Dendritic cell treated with granulocyte-macrophage colony-stimulating factor and Interleukin-4, amounts not matched to agents 40 ng/mL and 50 ng/mL, for 4 days (primary cell): ENCODE measurements at regions not wholly inside any gene's neighbourhood (a gene's known extent, or its start where the extent isn't known, plus 50 kb on each side); places are given as distances from the start of the nearest gene placed in this dataset.

Experiments used
- H3K27ac Mint-ChIP-seq: one replicate; pipeline ENCODE4 v1.8.0; 2022; ENCODE audit warnings: mild to moderate bottlenecking, mixed read lengths
- H3K27me3 Mint-ChIP-seq: one replicate; pipeline ENCODE4 v1.8.0; 2022; ENCODE audit warnings: mild to moderate bottlenecking, mixed read lengths
- H3K36me3 Mint-ChIP-seq: one replicate; pipeline ENCODE4 v1.8.0; 2022; ENCODE audit warnings: low read depth, mixed read lengths
- H3K4me1 Mint-ChIP-seq: one replicate; pipeline ENCODE4 v1.8.0; 2022; ENCODE audit warnings: low read depth, mixed read lengths
- H3K4me3 Mint-ChIP-seq: one replicate; pipeline ENCODE4 v1.8.0; 2022; ENCODE audit warnings: mild to moderate bottlenecking, moderate library complexity, mixed read lengths
- H3K9me3 Mint-ChIP-seq: one replicate; pipeline ENCODE4 v1.8.0; 2022; ENCODE audit warnings: mixed read lengths
- intact Hi-C: fragments of 100-400 bp; cut with micrococcal nuclease; formaldehyde crosslinking; loops from one replicate; pipeline ENCODE4 v1.15.0; 2022

DNA sequence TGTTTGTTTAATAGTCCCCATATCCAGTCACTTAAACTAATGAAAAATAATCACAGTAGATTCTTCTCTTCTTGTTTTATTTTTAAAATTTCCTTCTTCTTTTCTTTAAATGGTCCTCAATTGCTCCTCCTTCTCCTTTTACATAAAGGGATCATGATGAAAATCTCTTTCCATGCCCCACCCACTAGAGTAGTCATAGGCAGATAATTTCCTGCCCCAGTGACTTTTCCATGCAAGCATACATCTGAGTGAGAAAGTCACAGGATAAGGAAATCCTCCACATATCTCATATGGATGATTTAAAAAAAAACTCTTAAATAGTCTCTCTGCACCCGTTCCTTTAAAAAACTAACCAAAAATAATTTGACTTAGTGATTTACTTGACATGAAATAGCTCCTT lies 552.3 kb upstream of the SETBP1 start:
- intact Hi-C loops, result no loop called here
- H3K27me3 Mint-ChIP-seq, result no peaks in the 10 kb centered on the region
- H3K4me3 Mint-ChIP-seq, result no peak overlapping the region
- H3K9me3 Mint-ChIP-seq, result no peaks in the 10 kb centered on the region
- no peak overlapping the region for H3K27ac Mint-ChIP-seq
- H3K4me1 Mint-ChIP-seq, result peaks cover 5% of the 10 kb centered on the region
- no peaks in the 10 kb centered on the region for H3K36me3 Mint-ChIP-seq

DNA sequence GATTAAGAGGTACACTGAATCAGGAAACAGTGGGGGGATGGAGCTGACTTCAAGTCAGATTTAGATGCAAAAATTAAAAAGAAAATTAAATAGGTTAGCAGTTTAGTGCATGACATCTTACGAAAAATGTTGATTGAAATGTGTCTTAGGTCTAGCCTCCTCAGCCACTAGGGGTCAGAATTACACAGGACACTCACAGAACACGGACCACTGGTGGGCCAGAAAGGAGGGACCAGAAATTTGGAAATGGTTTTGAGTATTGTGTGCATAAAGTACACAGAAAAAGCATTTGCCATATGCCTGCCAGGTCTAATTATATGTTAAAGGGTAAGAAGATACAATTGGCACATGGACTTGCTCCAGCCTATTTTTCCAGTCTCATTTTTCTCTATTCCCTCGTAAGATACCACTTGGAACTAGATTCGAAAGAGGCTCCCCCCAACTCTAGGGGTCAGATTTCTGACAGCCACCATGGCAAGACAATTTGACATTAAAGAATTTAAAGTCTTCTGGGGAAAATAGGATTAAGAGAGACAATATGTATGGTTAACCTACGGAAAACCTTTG lies 550.2 kb upstream of the SETBP1 start:
- Mint-ChIP-seq H3K27me3 (peaks cover 1% of the 10 kb centered on the region), H3K9me3 (no peaks in the 10 kb centered on the region), H3K36me3 (no peaks in the 10 kb centered on the region), H3K27ac (no peak overlapping the region), H3K4me1 (peaks cover 5% of the 10 kb centered on the region), H3K4me3 (no peak overlapping the region)
- intact Hi-C loops, result loop anchor here (10.0 kb wide), 1 partner anchor 1084 kb away; no protein-coding TSS in a partner anchor

DNA sequence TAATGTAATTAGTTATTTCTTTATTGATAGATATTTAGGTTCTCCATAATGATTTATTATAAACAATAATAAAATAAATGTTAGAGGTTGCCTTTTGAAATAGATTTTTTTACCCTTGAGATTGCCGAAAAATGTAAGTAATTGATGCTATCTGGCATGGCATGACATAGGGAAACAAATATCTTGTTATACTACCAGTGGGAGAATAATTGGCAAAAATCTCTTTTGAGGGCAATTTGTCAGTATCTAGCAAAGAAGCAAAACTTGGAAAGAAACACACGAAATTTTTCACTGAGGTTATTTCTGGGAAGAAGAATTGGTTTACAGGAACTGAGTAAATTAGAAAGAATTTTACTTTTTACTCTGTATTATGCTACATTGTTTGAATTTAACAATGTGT lies 547.2 kb upstream of the SETBP1 start:
- no peaks in the 10 kb centered on the region for H3K9me3 Mint-ChIP-seq
- H3K4me1 Mint-ChIP-seq, result peaks cover 1% of the 10 kb centered on the region
- H3K27ac Mint-ChIP-seq, result no peak overlapping the region
- intact Hi-C loops, result loop anchor here (10.0 kb wide), 1 partner anchor 1081 kb away; no protein-coding TSS in a partner anchor
- peaks cover 1% of the 10 kb centered on the region for H3K27me3 Mint-ChIP-seq
- H3K4me3 Mint-ChIP-seq, result no peak overlapping the region
- H3K36me3 Mint-ChIP-seq, result no peaks in the 10 kb centered on the region

DNA sequence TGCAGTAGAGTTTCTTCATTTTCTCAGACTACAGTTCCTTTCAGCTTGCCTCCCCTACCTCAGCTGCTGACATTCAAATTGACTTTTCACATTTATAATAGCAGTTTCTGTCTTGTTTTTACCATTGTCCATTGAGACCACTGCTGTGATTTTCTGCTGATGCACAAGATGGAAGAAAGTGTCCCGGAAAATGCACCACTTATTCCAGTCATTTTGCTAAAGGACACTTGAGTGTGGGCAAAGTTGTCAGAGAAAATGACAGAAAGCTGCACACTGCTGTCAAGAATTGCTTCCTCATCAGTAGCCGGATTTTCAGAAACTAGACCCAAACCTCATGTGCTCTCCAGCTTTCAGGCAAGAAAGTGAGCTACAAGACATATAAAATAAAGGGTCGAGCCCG lies 546.2 kb upstream of the SETBP1 start:
- Mint-ChIP-seq H3K4me3 (no peak overlapping the region), H3K9me3 (no peaks in the 10 kb centered on the region), H3K4me1 (no peaks in the 10 kb centered on the region), H3K36me3 (no peaks in the 10 kb centered on the region), H3K27ac (no peak overlapping the region), H3K27me3 (peaks cover 1% of the 10 kb centered on the region)
- intact Hi-C loops, result loop anchor here (10.0 kb wide), 1 partner anchor 1080 kb away; no protein-coding TSS in a partner anchor

DNA sequence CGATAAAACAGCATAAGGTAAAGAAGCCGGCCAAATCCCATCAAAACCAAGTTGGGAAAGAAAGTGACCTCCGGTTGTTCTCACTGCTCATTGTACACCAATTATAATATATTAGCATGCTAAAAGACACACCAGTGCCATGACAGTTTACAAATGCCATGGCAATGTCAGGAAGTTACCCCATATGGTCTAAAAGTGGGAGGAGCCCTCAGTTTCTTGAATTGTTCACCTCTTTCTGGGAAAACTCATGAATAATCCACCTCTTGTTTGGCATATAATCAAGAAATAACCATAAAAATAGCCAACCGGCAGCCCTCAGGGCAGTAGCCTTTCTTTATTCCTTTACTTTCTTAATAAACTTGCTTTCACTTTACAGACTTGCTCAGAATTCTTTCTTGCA lies 544.9 kb upstream of the SETBP1 start:
- Mint-ChIP-seq H3K4me1 (no peaks in the 10 kb centered on the region), H3K27me3 (peaks cover 1% of the 10 kb centered on the region), H3K4me3 (no peak overlapping the region), H3K27ac (no peak overlapping the region), H3K9me3 (no peaks in the 10 kb centered on the region), H3K36me3 (no peaks in the 10 kb centered on the region)
- intact Hi-C loops, result loop anchor here (10.0 kb wide), 1 partner anchor 1079 kb away; no protein-coding TSS in a partner anchor

DNA sequence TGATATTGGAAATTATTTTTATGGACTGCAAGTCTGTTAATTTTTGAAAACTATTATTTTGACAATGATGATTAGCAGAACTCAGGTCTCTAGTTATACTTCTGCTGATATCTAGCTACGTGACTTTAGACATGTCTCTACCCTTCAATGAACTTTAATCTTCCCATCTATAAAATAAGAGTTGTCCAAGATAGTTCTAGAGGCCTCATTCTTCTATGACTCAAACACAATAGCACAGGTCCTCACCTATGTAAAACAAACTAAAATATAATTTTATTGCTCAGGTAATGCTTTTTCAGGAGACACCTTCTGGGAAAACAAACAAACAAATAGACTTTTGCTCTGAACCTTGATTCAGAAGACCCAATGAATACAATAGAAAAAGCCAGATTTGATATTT lies 544.4 kb upstream of the SETBP1 start:
- H3K27me3 Mint-ChIP-seq, result peaks cover 1% of the 10 kb centered on the region
- H3K4me3 Mint-ChIP-seq, result no peak overlapping the region
- intact Hi-C loops, result loop anchor here (10.0 kb wide), 1 partner anchor 1078 kb away; no protein-coding TSS in a partner anchor
- no peak overlapping the region for H3K27ac Mint-ChIP-seq
- H3K4me1 Mint-ChIP-seq, result no peaks in the 10 kb centered on the region
- H3K36me3 Mint-ChIP-seq, result no peaks in the 10 kb centered on the region
- H3K9me3 Mint-ChIP-seq, result no peaks in the 10 kb centered on the region

DNA sequence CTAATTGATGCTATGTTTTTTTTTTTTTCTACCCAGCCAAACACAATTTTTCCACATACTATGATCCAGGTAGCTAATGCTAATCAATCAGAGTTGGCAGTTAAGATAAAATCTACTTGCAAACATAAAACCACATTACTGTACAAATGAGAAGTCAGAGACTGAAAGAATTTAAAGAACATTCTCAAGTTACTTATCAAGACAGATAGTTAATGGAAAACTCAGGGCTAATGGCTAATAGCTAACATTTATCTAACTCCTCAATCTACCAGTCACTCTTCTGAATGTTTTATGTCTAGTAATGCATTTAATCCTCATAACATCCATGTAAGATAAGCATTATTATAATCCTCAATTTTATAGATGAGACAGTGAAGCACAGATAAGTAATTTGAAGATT lies 537.6 kb upstream of the SETBP1 start:
- no peak overlapping the region for H3K27ac Mint-ChIP-seq

DNA sequence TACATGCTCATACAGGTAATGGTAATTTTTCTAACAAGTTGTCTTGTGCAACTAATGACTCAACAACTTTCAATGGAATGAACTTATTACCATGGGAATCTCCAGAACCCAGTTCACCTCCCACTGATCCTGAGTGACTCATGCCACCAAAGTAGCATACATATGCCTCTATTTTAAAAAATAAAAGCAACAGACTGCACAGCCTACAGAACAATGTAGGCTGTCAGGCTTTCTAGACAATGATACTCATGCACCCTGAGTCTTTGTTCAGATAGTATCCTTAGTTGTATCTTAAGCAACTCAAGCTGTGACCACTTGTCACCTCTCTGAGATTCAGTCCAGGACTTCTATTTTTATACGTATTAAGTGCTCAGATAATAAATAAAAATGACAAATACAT lies 531.0 kb upstream of the SETBP1 start:
- Mint-ChIP-seq H3K9me3 (no peaks in the 10 kb centered on the region), H3K4me1 (no peaks in the 10 kb centered on the region), H3K36me3 (no peaks in the 10 kb centered on the region), H3K27ac (no peak overlapping the region), H3K27me3 (no peaks in the 10 kb centered on the region), H3K4me3 (no peak overlapping the region)
- intact Hi-C loops, result no loop called here

More for the DNA sequence above, 537.6 kb upstream of the SETBP1 start:
- Mint-ChIP-seq H3K36me3 (no peaks in the 10 kb centered on the region), H3K4me3 (no peak overlapping the region), H3K9me3 (no peaks in the 10 kb centered on the region), H3K4me1 (no peaks in the 10 kb centered on the region), H3K27me3 (no peaks in the 10 kb centered on the region)
- intact Hi-C loops, result no loop called here

DNA sequence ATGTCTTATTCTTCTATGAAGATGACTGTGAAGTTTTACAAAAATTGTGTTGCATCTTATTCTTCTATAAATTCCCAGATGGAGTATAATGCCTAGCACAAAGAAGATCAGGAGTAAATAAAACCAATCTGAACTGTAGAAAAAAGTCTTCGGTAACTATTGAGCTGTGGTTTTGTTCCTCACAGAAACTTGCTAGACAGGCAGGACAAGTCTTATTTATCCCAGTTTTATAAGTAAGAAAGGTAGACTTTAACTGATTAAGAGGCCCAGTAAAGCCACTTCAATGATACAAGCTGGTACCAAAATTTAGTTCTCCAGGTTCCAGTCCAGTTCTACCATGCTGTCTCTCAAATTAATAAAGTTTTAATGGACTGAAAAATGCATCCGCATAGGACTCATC lies 526.7 kb upstream of the SETBP1 start:
- H3K4me3 Mint-ChIP-seq, result no peak overlapping the region
- no peaks in the 10 kb centered on the region for H3K36me3 Mint-ChIP-seq
- no peaks in the 10 kb centered on the region for H3K4me1 Mint-ChIP-seq
- no peak overlapping the region for H3K27ac Mint-ChIP-seq
- no peaks in the 10 kb centered on the region for H3K9me3 Mint-ChIP-seq
- no peaks in the 10 kb centered on the region for H3K27me3 Mint-ChIP-seq
- intact Hi-C loops, result no loop called here

DNA sequence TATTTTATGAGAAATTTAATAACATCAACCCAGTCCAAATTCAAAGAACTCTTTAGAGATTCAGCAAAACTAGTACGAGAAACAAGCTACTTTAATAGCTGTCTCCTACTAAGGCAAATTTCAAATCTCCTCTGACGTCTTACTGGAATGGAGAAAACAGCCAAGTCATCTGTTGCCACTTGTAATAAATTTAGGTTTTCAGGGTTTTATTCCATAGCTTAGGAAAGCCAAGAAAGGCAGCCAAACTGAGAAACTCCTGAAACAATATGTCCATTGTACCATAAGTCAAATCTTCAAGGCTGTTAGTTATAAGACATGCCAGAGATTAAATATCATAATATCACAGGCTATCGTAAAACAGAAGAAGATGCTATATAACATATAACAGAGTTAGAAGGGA lies 524.6 kb upstream of the SETBP1 start:
- Mint-ChIP-seq H3K27ac (no peak overlapping the region), H3K9me3 (no peaks in the 10 kb centered on the region), H3K27me3 (no peaks in the 10 kb centered on the region), H3K4me3 (no peak overlapping the region), H3K36me3 (no peaks in the 10 kb centered on the region), H3K4me1 (no peaks in the 10 kb centered on the region)
- intact Hi-C loops, result no loop called here

DNA sequence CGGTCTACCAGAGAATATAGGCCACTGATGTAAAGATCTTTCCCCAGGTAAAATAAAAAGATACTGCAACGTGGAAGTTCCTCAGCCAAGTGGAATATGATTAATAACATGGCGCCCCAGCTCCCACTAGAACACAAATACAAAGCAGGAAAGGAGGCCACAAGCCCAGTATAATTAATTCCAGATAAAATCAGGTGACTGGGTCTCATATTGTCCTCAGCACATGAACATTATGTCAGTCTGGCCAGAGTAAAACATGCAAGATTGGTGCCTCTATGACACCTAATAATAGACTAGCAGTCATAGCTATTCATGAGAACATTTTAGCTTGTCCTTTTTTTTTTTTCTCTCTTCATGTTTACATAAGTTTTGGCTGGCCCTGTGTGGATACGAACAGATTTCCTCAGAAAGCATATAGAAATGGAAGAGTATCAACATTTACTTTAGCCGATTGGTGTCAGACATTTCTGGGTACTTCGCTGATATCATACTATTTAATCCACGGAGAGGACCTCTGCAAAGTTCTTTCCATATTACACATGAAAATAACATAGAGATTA lies 523.8 kb upstream of the SETBP1 start:
- Mint-ChIP-seq H3K4me3 (no peak overlapping the region), H3K9me3 (no peaks in the 10 kb centered on the region), H3K4me1 (no peaks in the 10 kb centered on the region), H3K27me3 (no peaks in the 10 kb centered on the region), H3K27ac (no peak overlapping the region), H3K36me3 (no peaks in the 10 kb centered on the region)
- intact Hi-C loops, result no loop called here

DNA sequence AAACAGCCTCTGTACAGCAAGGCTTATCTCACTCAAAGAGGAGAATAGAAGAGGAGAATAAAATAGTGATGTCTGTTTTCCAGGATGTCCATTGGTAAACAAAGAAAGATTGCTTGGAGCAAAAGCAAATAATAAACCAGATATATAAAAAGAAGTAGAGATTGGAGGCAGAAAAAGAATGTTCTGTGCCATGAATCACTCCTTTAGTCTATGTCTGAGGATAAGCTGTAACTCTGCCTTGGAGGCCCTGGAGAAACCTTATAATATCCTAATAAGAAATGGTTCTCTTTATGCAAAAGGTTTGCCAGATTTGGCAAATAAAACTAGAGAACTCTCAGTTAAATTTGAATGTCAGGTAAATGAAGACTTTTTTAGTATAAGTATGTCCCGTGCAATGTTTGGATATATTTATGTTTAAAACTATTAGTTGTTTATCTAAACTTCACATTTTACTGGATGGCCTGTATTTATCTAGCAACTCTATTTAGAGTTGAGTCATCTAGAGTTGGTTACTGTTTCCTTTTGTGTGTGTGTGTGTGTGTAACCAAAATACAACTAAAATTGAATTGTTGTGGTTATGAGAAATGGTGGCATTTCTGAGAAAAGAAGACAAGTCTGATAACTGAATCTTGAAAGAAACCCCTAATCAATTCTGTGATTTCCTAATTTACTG lies 510.3 kb upstream of the SETBP1 start:
- Mint-ChIP-seq H3K27me3 (no peaks in the 10 kb centered on the region), H3K9me3 (no peaks in the 10 kb centered on the region), H3K4me1 (no peaks in the 10 kb centered on the region), H3K4me3 (no peak overlapping the region), H3K27ac (no peak overlapping the region), H3K36me3 (no peaks in the 10 kb centered on the region)
- intact Hi-C loops, result no loop called here

DNA sequence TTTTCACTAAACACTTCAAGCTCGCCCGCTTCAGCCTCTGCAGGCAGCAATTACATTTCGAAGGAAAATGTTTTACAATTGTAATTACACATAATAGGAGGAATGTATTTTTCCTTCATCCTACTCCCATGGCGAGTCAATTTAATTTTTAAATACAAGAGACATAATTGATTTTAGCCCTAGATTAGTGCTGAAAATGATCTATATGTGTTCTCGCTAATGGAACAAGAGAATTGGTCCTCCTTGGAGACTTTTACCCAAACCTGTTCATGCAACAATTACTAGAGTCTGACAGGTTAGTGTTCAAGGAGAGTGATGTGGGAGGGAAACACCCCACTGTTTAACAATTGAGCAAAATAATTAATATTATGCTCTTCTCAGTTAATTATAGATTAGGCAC lies 509.4 kb upstream of the SETBP1 start:
- Mint-ChIP-seq H3K27ac (no peak overlapping the region), H3K9me3 (peaks cover 4% of the 10 kb centered on the region), H3K4me1 (no peaks in the 10 kb centered on the region), H3K36me3 (no peaks in the 10 kb centered on the region), H3K4me3 (no peak overlapping the region), H3K27me3 (no peaks in the 10 kb centered on the region)
- intact Hi-C loops, result no loop called here

DNA sequence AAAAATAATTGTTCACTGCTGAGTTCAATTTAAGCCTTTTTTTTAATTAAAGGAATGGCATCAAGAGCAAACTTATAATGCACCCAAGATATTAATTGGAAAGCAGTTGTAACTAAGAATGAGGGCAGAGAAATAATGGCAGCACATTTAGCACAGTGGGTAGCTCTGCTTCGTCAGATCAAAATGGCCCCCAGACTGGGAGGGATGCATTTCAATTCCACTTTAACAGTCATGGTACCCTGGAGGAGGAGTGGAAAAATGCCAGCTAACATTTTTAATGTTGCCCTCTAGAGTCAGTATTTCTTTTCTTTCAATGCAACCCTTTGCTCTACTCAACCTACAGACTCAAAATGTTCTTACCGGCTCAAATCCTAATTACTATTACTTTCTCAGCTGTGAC lies 504.8 kb upstream of the SETBP1 start:
- no peaks in the 10 kb centered on the region for H3K27me3 Mint-ChIP-seq
- H3K4me3 Mint-ChIP-seq, result no peak overlapping the region
- no peak overlapping the region for H3K27ac Mint-ChIP-seq
- H3K9me3 Mint-ChIP-seq, result peaks cover 6% of the 10 kb centered on the region
- intact Hi-C loops, result no loop called here
- H3K36me3 Mint-ChIP-seq, result no peaks in the 10 kb centered on the region
- no peaks in the 10 kb centered on the region for H3K4me1 Mint-ChIP-seq
